COLO668 (cell line): ENCODE measurements at regions not wholly inside any gene's neighbourhood (a gene's known extent, or its start where the extent isn't known, plus 50 kb on each side); places are given as distances from the start of the nearest gene placed in this dataset.
A peak's percentile ranks its signal among the peaks of the same experiment; 100 is the strongest.

ENCODE experiments used
- DNase-seq: peaks from one replicate; lab custom pipeline; 2025; ENCODE audit not compliant: unreplicated experiment; lab: John Stamatoyannopoulos, UW

DNA sequence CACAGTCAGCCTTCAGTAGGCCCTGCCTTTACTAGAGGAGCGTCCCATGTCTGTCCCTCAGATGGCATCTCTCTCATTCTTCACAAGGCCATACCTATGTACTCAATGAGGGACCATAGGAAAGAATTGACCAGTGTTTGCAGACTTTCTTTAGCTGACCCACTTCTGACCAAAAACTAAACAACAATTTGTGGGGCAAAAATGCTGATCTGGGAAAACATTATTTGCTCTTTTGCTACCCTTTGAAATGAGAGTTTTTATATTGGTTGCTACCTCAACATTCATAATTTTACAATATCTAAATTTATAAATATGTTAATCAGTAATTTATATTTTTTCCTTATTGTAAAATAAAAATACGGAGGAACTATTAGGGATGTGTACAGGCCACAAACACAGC lies 539.4 kb upstream of the GJE1 start:
- DNase-seq: no peak

- no peak for DNase-seq
These were observed 545.1 kb upstream of the GJE1 start for GRCh38 chr6:141587482-141588266.

GRCh38 chr6:141580988-141581552 lies 551.7 kb upstream of the GJE1 start:
- no peak for DNase-seq

GRCh38 chr6:141580131-141580530 lies 552.6 kb upstream of the GJE1 start:
- no peak for DNase-seq

- DNase-seq: no peak
These were observed 556.0 kb upstream of the GJE1 start for GRCh38 chr6:141576751-141577150.

- peak; percentile 54 for DNase-seq
These were observed 569.6 kb upstream of the GJE1 start for GRCh38 chr6:141562851-141563763.

DNA sequence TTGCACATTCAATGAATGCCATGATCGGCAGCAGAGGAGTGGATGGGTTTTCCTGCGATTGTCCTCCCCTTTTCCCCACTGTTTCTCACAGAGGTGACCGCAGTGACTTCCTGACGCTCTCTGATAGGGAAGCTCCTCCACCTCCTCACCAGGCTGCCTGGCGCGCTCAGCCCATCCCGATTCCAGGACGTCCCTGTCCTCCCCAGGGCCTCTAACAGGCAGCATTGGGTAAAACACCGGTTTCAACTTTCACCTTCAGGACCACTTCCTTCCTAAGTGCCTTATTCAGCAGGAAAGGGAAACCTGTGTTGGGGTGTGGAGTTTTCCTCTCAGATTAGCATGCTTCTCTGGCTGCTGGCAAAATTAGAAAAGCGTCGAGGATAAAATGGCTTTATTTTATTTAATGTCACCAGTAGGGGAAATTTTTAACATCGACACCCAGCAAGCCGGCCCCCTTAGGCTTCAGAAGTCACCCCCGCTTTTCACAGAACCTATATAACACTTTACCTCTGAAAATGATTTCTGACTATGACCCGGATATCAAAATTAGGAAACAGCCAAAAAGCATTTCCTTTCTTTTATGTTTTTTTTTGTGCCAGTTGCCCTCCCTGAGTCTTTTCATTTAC lies 570.4 kb upstream of the GJE1 start:
- DNase-seq: no peak

- DNase-seq: peak; percentile 7
These were observed 571.6 kb upstream of the GJE1 start for GRCh38 chr6:141561154-141561553.

DNA sequence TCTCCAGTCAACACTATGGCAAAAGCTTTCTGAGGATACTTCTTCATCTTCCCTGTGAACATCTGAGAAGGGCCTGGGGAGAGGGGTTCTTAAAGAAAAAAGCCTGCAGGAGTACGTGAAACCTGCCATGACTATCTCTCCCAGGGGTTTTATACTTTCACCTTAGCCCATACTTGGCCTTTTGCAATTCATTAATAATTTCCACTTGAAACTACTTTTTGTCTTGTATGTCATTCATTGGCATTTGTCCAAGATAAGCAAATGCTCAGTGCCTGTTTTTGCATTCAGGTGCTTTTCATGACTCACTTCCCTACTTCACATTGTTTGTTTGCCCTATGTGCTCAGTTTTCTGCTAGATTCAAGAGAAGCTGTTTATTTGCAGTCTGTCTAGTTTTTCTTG lies 580.3 kb upstream of the GJE1 start:
- DNase-seq: peak; percentile 36

DNA sequence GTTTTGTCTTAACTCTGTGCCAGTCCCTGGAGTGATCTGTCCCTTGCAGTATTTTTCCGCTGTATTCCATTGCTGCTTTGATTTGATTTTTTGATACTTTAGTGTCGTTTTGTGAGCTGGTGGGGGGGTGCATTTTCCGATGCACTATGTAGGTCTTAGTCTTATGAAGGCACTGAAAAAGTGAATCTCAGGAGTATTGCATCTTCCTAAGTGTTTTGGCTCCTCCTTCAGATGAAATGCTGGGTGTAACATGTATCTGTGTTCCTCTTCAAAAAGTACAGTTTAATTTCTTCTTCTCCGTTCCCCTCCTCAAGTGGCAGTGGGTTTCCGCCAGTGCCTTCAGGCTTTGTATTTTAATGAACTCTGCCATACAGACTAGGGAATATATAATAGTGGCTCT lies 580.7 kb upstream of the GJE1 start:
- no peak for DNase-seq

GRCh38 chr6:141551318-141551717 lies 581.4 kb upstream of the GJE1 start:
- DNase-seq: no peak

GRCh38 chr6:141550471-141550870 lies 582.3 kb upstream of the GJE1 start:
- no peak for DNase-seq

DNA sequence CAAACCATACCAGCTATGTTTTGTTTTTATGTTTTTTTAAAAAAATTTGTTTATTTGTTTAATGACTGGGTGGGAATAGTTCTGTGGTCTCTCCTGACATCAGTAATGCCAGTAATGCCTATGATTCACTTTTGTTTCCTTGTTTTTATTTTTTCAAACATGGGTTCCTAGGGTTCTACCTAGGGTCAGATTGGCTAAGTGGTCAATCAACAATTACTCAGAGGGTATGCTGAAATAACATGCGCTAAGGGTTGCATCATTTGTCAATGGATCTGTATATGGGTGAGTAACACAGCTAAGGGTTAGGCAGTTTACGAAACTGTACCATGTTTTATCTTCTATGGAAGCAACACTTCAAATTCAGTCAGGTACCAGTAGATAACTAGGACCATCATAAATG lies 583.8 kb upstream of the GJE1 start:
- DNase-seq: no peak

- DNase-seq: no peak
These were observed 591.0 kb upstream of the GJE1 start for GRCh38 chr6:141541581-141542324.

DNA sequence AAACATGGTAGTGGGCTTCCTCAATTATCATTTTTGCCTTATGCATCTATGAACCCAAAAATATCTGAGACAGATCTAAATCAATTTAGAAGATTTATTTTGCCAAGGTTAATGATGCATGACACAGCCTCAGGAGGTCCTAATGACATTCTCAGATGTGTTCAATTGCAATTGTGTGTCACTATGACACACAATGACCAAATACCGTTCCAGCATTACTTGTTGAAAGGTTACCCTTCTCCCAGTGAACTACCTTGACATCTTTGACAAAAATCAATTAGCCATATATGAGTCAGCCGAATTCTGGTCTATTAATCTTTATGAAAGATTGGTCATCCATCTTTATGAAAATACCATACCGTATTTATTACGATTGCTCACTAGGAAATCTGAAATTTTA lies 592.5 kb upstream of the GJE1 start:
- no peak for DNase-seq

DNA sequence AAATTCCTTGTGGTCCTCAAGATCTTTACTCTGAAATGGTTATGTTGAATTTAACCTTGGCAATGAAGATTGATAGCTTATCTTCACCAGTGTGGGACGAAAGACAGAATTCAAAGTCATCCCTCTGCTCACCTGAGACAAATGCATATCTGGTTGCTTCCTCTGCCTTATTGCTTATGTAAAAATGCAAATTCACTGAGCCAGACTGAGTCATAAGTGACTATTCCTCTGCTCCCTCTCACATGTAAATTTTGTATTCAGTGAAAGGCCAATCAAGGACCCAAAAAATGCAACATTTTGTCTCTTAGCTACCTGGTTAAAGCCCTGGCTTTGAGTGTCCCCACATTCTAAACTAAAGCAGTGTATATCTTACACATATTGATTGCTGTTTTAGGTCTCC lies 593.1 kb upstream of the GJE1 start:
- DNase-seq: no peak

- DNase-seq: no peak
These were observed 600.5 kb upstream of the GJE1 start for GRCh38 chr6:141532211-141532610.

- DNase-seq: no peak
These were observed 601.7 kb upstream of the GJE1 start for GRCh38 chr6:141531040-141531439.

DNA sequence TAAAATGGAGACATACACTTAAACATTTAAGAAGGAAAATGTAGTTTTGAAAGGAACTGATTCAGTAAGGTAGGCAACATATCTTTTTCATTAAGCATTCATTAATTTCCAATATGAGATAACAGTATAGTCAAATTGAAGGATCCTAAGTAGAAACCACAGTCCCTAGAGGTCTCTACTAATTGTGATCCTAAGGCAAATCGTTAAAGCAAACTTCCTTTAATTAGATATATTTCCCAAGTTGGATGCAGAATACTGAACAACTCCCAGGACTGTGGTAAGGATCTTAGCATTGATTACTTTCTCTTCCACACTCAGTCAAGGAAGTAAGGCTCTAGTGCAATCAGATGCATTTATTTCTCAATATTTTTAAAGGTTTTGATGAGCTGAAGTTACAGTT lies 604.1 kb upstream of the GJE1 start:
- DNase-seq: no peak

GRCh38 chr6:141526985-141527384 lies 605.7 kb upstream of the GJE1 start:
- no peak for DNase-seq

DNA sequence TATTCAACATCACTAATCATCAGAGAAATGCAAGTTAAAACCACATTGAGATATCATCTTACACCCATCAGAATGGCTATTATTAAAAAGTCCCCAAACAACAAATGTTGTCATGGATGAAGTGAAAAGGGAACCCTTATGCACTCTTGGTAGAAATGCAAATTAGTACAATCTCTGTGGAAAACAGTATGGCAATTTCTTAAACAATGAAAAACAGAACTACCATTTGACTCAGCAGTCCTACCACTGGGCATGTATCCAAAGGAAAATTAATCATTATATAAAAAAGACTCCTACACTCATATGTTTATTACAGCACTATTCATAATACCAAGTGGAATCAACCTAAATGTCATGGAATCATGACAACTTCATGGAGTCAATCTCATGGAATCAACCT lies 611.3 kb upstream of the GJE1 start:
- no peak for DNase-seq
